Fibroblast of the conjunctiva (primary cell): ENCODE measurements at regions not wholly inside any gene's neighbourhood (a gene's known extent, or its start where the extent isn't known, plus 50 kb on each side); places are given as distances from the start of the nearest gene placed in this dataset.
"Not testable (repeated sequence)": the region's sequence is repeated elsewhere in the genome, so short reads cannot be mapped to it uniquely, and the experiment has no call there.

Source experiments
- DNase-seq: peaks from one replicate; pipeline ENCODE4 v3.0.0-alpha.2; 2010; ENCODE audit warnings: low read depth

- no peak for DNase-seq
Observed at GRCh38 chr2:160550048-160550447, 56.4 kb upstream of the RBMS1 start.

GRCh38 chr2:160551259-160551658 lies 57.7 kb upstream of the RBMS1 start:
- DNase-seq, result no peak

GRCh38 chr2:160555420-160556071 lies 61.9 kb upstream of the RBMS1 start:
- DNase-seq, result no peak

GRCh38 chr2:160557903-160558302 lies 64.3 kb upstream of the RBMS1 start:
- DNase-seq, result no peak

GRCh38 chr2:160558531-160558930 lies 64.9 kb upstream of the RBMS1 start:
- DNase-seq, result no peak

- peak; percentile 59 for DNase-seq
Observed at GRCh38 chr2:160561551-160562295, 68.1 kb upstream of the RBMS1 start.

GRCh38 chr2:160562730-160563129 lies 69.1 kb upstream of the RBMS1 start:
- no peak for DNase-seq

GRCh38 chr2:160564591-160564990 lies 71.0 kb upstream of the RBMS1 start:
- no peak for DNase-seq

GRCh38 chr2:160565099-160565845 lies 71.7 kb upstream of the RBMS1 start:
- no peak for DNase-seq

GRCh38 chr2:160566717-160567116 lies 73.1 kb upstream of the RBMS1 start:
- peak; percentile 21 for DNase-seq

- DNase-seq, result no peak
Observed at GRCh38 chr2:160568856-160569255, 75.2 kb upstream of the RBMS1 start.

GRCh38 chr2:160570376-160570775 lies 76.8 kb upstream of the RBMS1 start:
- DNase-seq, result no peak

GRCh38 chr2:160574468-160575140 lies 81.0 kb upstream of the RBMS1 start:
- DNase-seq, result peak; percentile 51

- DNase-seq, result no peak
Observed at GRCh38 chr2:160575368-160575767, 81.8 kb upstream of the RBMS1 start.

- peak; percentile 14 for DNase-seq
Observed at GRCh38 chr2:160576054-160576499, 82.5 kb upstream of the RBMS1 start.

GRCh38 chr2:160577081-160577480 lies 83.5 kb upstream of the RBMS1 start:
- not testable (repeated sequence) for DNase-seq

GRCh38 chr2:160581035-160581434 lies 87.4 kb upstream of the RBMS1 start:
- no peak for DNase-seq

- DNase-seq, result no peak
Observed at GRCh38 chr2:160581448-160581847, 87.8 kb upstream of the RBMS1 start.

GRCh38 chr2:160582081-160582480 lies 88.5 kb upstream of the RBMS1 start:
- no peak for DNase-seq

- DNase-seq, result peak; percentile 49
Observed at GRCh38 chr2:160582490-160583145, 89.0 kb upstream of the RBMS1 start.

- peak; percentile 63 for DNase-seq
Observed at GRCh38 chr2:160583146-160583535, 89.5 kb upstream of the RBMS1 start.
